ENCODE measurements at regions not wholly inside any gene's neighbourhood (a gene's known extent, or its start where the extent isn't known, plus 50 kb on each side); places are given as distances from the start of the nearest gene placed in this dataset.
"Not testable (repeated sequence)": the region's sequence is repeated elsewhere in the genome, so short reads cannot be mapped to it uniquely, and the experiment has no call there.

DNA sequence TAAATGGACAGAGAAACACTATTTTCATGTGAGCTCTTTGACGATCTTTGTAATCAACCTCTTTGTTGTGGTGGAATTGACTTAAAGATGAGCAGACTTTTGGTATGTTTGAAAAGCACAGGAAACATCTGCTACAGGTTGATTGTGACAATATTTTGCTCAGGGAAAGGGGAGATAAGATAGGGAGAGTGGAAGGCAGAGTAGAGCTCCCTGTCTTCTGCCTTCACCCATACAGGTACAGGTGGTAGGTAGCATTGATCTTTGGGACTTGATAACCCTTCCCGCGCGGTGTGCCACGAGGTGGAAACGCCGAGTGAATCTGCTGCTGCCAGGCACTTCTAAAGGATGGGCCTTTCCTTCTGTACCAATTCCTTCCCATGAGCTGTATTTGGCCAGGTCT lies 183.6 kb downstream of the UTRN start:
- no peak overlapping the region for H3K4me3 ChIP-seq (ENCODE audit: low read depth, low read length)
- no peak for TF ChIP-seq CTCF (IDR thresholded peaks at IDR 0.05; ENCODE audit: borderline replicate concordance, insufficient read depth, low read depth, low read length)

DNA sequence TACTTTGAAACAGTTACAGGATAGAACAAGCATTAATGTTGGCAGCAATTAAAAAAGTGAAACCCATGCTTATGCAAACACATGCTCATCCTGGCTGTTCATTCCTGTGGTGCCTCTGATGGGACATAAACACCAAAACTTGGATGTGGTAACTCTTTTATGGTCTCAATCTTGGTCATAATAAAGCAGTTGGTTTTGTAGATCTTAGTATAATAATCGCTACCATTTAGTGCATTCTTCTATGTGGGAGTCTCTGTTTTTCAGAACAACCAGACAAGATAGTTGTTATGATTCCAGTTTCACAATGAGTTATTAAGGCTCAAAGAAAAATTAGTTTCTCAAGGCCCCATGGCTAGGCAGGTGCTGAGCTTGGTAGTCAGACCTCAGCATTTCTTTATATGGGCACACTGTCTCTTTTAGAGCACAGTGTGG lies 184.0 kb downstream of the UTRN start:
- TF ChIP-seq CTCF (IDR thresholded peaks at IDR 0.05; ENCODE audit: borderline replicate concordance, insufficient read depth, low read depth, low read length): no peak
- H3K4me3 ChIP-seq (ENCODE audit: low read depth, low read length): no peak overlapping the region

- H3K4me3 ChIP-seq (ENCODE audit: low read depth, low read length): not testable (repeated sequence)
These were observed 185.1 kb downstream of the UTRN start for GRCh38 chr6:144470201-144470600.

GRCh38 chr6:144471986-144472385 lies 186.9 kb downstream of the UTRN start:
- no peak overlapping the region for H3K4me3 ChIP-seq (ENCODE audit: low read depth, low read length)
- no peak for TF ChIP-seq CTCF (IDR thresholded peaks at IDR 0.05; ENCODE audit: borderline replicate concordance, insufficient read depth, low read depth, low read length)

- no peak for TF ChIP-seq CTCF (IDR thresholded peaks at IDR 0.05; ENCODE audit: borderline replicate concordance, insufficient read depth, low read depth, low read length)
- no peak overlapping the region for H3K4me3 ChIP-seq (ENCODE audit: low read depth, low read length)
These were observed 189.2 kb downstream of the UTRN start for GRCh38 chr6:144474290-144474689.

- no peak overlapping the region for H3K4me3 ChIP-seq (ENCODE audit: low read depth, low read length)
- TF ChIP-seq CTCF (IDR thresholded peaks at IDR 0.05; ENCODE audit: borderline replicate concordance, insufficient read depth, low read depth, low read length): no peak
These were observed 189.8 kb downstream of the UTRN start for GRCh38 chr6:144474904-144475303.

GRCh38 chr6:144475411-144475810 lies 190.3 kb downstream of the UTRN start:
- no peak for TF ChIP-seq CTCF (IDR thresholded peaks at IDR 0.05; ENCODE audit: borderline replicate concordance, insufficient read depth, low read depth, low read length)
- H3K4me3 ChIP-seq (ENCODE audit: low read depth, low read length): no peak overlapping the region

- TF ChIP-seq CTCF (IDR thresholded peaks at IDR 0.05; ENCODE audit: borderline replicate concordance, insufficient read depth, low read depth, low read length): no peak
- no peak overlapping the region for H3K4me3 ChIP-seq (ENCODE audit: low read depth, low read length)
These were observed 191.2 kb downstream of the UTRN start for GRCh38 chr6:144476286-144476685.
